OCI-LY7 (cell line): ENCODE measurements at regions not wholly inside any gene's neighbourhood (a gene's known extent, or its start where the extent isn't known, plus 50 kb on each side); places are given as distances from the start of the nearest gene placed in this dataset.

ENCODE experiments used
- EZH2phosphoT487 ChIP-seq: fragments of 200-600 bp; sonication (generic); IDR thresholded peaks from 2 replicates; pipeline ENCODE4 v1.6.1; 2018; ENCODE audit warnings: low read depth, borderline replicate concordance, mild to moderate bottlenecking, mixed run types, antibody characterized with exemption, low read length, moderate library complexity, mixed read lengths
- TF ChIP-seq, protein P1 (sequence below): fragments of 200-600 bp; sonication (generic); conservative IDR thresholded peaks from 2 replicates; pipeline ENCODE4 v1.5.1; 2014; ENCODE audit warnings: mild to moderate bottlenecking, antibody characterized with exemption, low read length, moderate library complexity, mixed read lengths

GRCh38 chr3:106257172-106257571 is 388.4 kb upstream of the CBLB start:
- TF ChIP-seq, protein P1, sequence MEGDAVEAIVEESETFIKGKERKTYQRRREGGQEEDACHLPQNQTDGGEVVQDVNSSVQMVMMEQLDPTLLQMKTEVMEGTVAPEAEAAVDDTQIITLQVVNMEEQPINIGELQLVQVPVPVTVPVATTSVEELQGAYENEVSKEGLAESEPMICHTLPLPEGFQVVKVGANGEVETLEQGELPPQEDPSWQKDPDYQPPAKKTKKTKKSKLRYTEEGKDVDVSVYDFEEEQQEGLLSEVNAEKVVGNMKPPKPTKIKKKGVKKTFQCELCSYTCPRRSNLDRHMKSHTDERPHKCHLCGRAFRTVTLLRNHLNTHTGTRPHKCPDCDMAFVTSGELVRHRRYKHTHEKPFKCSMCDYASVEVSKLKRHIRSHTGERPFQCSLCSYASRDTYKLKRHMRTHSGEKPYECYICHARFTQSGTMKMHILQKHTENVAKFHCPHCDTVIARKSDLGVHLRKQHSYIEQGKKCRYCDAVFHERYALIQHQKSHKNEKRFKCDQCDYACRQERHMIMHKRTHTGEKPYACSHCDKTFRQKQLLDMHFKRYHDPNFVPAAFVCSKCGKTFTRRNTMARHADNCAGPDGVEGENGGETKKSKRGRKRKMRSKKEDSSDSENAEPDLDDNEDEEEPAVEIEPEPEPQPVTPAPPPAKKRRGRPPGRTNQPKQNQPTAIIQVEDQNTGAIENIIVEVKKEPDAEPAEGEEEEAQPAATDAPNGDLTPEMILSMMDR: no peak
- no peak for TF ChIP-seq EZH2phosphoT487
